Subcutaneous abdominal adipose tissue (tissue), 5 donors: ENCODE measurements at regions not wholly inside any gene's neighbourhood (a gene's known extent, or its start where the extent isn't known, plus 50 kb on each side); places are given as distances from the start of the nearest gene placed in this dataset.

Source experiments
- H3K27ac ChIP-seq: one replicate; pipeline ENCODE4 v1.7.0; 2013; ENCODE audit warnings: low read depth, mild to moderate bottlenecking, inconsistent platforms, low read length, moderate library complexity
- H3K27me3 ChIP-seq, 5 donors: one replicate each; pipeline ENCODE4 v1.7.0; 2013; ENCODE audit warnings: low read length in 5 of 5, inconsistent platforms in 1 of 5; ENCODE audit not compliant: control insufficient read depth in 5 of 5, insufficient read depth in 4 of 5
- H3K36me3 ChIP-seq, 5 donors: one replicate each; pipeline ENCODE4 v1.7.0; 2013; ENCODE audit warnings: low read length in 5 of 5; ENCODE audit not compliant: control insufficient read depth in 5 of 5, insufficient read depth in 5 of 5
- H3K4me1 ChIP-seq, 5 donors: one replicate each; pipeline ENCODE4 v1.7.0; 2013; ENCODE audit warnings: low read length in 5 of 5, mild to moderate bottlenecking in 3 of 5, moderate library complexity in 1 of 5; ENCODE audit not compliant: control insufficient read depth in 5 of 5, insufficient read depth in 5 of 5
- H3K4me3 ChIP-seq, 5 donors: one replicate each; pipeline ENCODE4 v1.7.0; 2013; ENCODE audit warnings: low read length in 5 of 5, low read depth in 1 of 5
- H3K9ac ChIP-seq, 5 donors: one replicate each; pipeline ENCODE4 v1.7.0; 2013; ENCODE audit warnings: low read length in 5 of 5, mild to moderate bottlenecking in 4 of 5, moderate library complexity in 3 of 5
- H3K9me3 ChIP-seq, 5 donors: one replicate each; pipeline ENCODE4 v1.7.0; 2013; ENCODE audit warnings: low read length in 5 of 5; ENCODE audit not compliant: control insufficient read depth in 5 of 5
- donor health status: healthy.
- donor health status: healthy.
- donor health status: healthy.
- donor health status: healthy.
- donor health status: healthy.

GRCh38 chr19:30090963-30091362 lies 148.9 kb downstream of the URI1 start:
- H3K27me3 ChIP-seq = peaks cover 0 to 6% (median 4%) of the 10 kb centered on the region in 5 donors
- no peak overlapping the region for H3K27ac ChIP-seq
- H3K4me1 ChIP-seq = no peaks in the 10 kb centered on the region
- H3K9me3 ChIP-seq = no peaks in the 10 kb centered on the region
- H3K9ac ChIP-seq = no peak overlapping the region
- H3K36me3 ChIP-seq = no peaks in the 10 kb centered on the region
- H3K4me3 ChIP-seq = no peak overlapping the region

DNA sequence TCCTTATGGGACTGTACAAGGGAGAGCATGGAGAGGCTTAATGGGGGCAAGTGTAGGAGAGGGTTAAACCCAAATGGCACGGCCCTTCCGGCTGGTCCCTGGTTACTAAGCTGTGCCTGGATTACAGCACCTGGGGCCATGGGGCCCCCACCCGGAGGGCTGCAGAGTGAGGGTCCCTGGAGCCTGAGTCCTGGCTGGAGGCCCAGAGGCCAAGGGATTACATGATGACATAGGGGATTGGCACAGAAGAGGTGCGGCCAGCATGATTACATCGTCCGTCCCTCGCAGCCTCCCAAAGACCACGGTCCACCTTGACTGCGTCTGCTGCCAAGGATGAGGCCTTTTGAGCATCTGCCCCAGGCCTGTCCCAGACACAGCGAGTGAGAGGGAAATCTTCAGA lies 149.4 kb downstream of the URI1 start:
- Histone ChIP-seq H3K9me3 (no peaks in the 10 kb centered on the region), H3K27me3 (peaks cover 0 to 6% (median 4%) of the 10 kb centered on the region in 5 donors), H3K9ac (no peak overlapping the region), H3K4me3 (no peak overlapping the region), H3K4me1 (no peaks in the 10 kb centered on the region), H3K27ac (no peak overlapping the region), H3K36me3 (no peaks in the 10 kb centered on the region)

- Histone ChIP-seq H3K9me3 (no peaks in the 10 kb centered on the region), H3K9ac (no peak overlapping the region), H3K4me1 (no peaks in the 10 kb centered on the region), H3K36me3 (no peaks in the 10 kb centered on the region), H3K27ac (no peak overlapping the region), H3K27me3 (peaks cover 0 to 6% (median 4%) of the 10 kb centered on the region in 5 donors), H3K4me3 (no peak overlapping the region)
Observed at GRCh38 chr19:30091856-30092255, 149.8 kb downstream of the URI1 start.

DNA sequence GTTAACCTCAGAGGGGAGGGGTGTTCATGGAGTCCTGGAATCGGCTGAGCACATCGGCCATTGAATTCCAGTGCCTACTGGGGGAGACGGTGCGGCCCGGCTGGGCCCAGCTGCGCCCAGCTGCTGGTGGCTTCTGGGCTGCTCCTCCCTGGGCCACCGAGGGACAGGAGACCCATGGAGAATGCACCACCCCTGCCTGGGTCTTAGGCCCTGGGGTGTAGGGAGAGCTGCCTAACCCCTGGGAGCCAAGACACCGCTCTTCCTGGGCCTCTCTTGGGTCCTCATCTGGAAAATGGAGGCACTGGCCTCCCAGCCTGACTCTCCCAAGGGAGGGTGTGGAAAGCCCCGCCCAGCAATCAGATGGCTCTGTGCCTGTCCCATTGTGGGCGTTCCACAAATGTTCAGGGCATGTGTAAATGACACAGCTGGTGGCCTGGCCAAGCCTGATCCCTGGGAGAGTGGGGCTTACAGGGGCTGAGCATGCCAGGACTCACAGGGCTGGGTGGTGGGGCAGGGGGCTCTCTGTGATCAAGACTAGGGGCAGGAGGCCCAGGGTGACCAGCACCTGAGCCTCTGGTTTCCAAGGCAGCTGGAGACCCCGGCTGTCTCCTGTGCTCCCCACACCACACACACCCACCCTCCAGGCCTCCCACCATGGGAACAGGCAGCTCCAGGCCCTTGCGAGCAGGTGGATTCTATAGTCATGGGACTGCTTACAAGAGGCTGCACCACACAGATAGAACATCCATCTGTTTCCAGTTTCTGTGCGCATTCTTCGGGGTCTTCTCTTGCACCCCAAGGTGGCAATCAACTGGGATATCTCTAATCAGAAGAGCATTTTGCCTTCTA lies 150.9 kb downstream of the URI1 start:
- Histone ChIP-seq H3K27me3 (peaks cover 0 to 4% (median 3%) of the 10 kb centered on the region in 5 donors), H3K9ac (no peak overlapping the region), H3K4me3 (no peak overlapping the region), H3K27ac (no peak overlapping the region), H3K9me3 (no peaks in the 10 kb centered on the region), H3K4me1 (no peaks in the 10 kb centered on the region), H3K36me3 (no peaks in the 10 kb centered on the region)

DNA sequence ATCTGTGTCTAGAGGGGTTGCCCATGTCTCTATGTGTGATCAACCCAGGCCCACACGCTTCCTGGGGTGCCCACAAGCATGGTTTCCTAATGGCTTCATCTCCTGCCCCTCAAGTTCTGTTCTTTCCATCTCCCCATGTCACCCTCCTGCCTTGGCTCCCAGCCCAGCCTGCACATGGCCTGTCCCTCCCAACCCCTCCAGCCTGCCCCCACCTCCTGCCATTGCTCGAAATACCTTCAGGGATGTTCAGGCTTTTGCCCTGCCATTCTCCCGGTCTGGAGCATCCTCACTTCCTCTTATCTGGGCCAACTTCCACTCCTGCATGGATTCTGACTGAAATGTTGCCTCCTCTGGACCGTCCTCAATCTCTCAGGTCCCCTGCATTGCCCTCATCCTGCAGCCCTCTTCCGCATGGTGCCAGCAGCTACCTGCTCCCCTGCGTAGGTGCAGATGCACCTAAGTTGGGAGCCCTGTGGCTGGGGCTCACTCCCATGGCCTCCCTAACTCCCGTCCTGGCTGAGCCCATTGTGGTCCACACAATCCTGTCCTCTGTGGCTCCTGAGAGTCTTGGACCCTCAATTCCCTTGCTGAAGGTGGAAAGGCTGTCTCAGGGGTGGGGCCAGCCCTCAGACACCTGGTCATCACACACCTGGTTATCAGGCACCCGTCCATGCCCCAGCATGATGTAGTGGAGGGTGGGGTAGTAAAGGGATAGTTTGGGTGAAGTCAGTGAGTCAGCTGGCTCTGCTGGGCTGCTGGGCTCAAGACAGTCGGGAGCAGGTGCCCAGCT lies 152.1 kb downstream of the URI1 start:
- H3K27ac ChIP-seq = no peak overlapping the region
- H3K9me3 ChIP-seq = no peaks in the 10 kb centered on the region
- no peaks in the 10 kb centered on the region for H3K36me3 ChIP-seq
- H3K4me1 ChIP-seq = no peaks in the 10 kb centered on the region
- H3K27me3 ChIP-seq = peaks cover 0 to 4% (median 2%) of the 10 kb centered on the region in 5 donors
- no peak overlapping the region for H3K4me3 ChIP-seq
- H3K9ac ChIP-seq = no peak overlapping the region

GRCh38 chr19:30094756-30095140 lies 152.7 kb downstream of the URI1 start:
- Histone ChIP-seq H3K27ac (no peak overlapping the region), H3K36me3 (no peaks in the 10 kb centered on the region), H3K27me3 (peaks cover 0 to 4% (median 0%) of the 10 kb centered on the region in 5 donors), H3K9me3 (no peaks in the 10 kb centered on the region), H3K9ac (no peak overlapping the region), H3K4me3 (no peak overlapping the region), H3K4me1 (no peaks in the 10 kb centered on the region)

DNA sequence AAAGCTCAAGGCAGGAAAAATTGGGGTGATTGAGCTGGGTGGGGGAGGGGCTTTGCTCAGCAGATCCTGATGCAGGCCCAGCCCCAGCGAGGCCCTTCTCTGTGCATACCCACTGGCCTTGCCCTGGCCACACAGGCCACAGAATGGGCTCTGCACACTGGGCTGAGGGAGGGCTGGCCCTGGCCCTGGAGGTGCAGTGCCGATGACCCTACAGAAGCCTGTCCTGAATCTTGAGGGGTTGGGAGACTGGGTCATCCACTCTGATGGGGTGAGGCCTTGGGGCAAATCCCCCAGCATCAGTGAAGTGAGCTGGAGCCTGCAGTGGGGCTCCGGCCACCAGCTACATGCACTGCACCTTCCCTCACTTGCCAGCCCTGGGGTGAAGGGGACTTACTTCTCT lies 153.1 kb downstream of the URI1 start:
- Histone ChIP-seq H3K27ac (no peak overlapping the region), H3K9me3 (no peaks in the 10 kb centered on the region)

GRCh38 chr19:30096596-30097370 lies 154.7 kb downstream of the URI1 start:
- Histone ChIP-seq H3K4me1 (no peaks in the 10 kb centered on the region), H3K9me3 (no peaks in the 10 kb centered on the region), H3K4me3 (no peak overlapping the region), H3K9ac (no peak overlapping the region), H3K27me3 (peaks cover 0 to under 1% (median 0%) of the 10 kb centered on the region in 5 donors), H3K36me3 (no peaks in the 10 kb centered on the region), H3K27ac (no peak overlapping the region)

More for the DNA sequence above, 153.1 kb downstream of the URI1 start:
- Histone ChIP-seq H3K4me3 (no peak overlapping the region), H3K4me1 (no peaks in the 10 kb centered on the region), H3K9ac (no peak overlapping the region), H3K36me3 (no peaks in the 10 kb centered on the region), H3K27me3 (peaks cover 0 to 4% (median 0%) of the 10 kb centered on the region in 5 donors)

DNA sequence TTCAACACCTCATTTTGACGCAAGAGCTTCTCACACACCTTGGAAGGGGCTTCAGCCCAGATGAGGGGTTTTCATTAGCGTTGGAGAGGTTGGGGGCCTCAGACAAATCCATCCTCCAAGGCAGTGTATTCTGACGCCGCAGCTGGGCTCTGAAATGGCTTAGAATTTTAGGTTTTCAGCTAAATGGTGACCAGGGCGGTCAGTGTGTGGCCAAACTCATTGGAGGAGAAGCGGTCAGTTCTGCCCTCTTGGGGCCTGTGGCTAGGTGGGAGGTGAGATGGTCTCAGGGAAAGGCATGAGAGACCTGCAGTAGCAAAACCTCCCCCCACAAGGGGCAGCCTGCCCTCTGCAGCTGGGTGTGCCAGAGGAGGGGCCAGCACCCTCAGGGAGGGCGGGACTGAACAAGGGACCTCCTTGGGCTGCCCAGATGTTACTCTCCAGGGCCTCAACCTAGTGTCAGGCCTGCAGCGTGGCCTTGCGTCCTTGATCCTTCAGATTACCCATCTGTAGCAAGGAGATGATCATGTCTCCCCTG lies 155.8 kb downstream of the URI1 start:
- Histone ChIP-seq H3K9ac (no peak overlapping the region), H3K27ac (no peak overlapping the region), H3K4me3 (no peak overlapping the region), H3K36me3 (no peaks in the 10 kb centered on the region), H3K4me1 (no peaks in the 10 kb centered on the region), H3K9me3 (no peaks in the 10 kb centered on the region), H3K27me3 (no peaks in the 10 kb centered on the region)
